ENCODE measurements at regions not wholly inside any gene's neighbourhood (a gene's known extent, or its start where the extent isn't known, plus 50 kb on each side); places are given as distances from the start of the nearest gene placed in this dataset.

DNA sequence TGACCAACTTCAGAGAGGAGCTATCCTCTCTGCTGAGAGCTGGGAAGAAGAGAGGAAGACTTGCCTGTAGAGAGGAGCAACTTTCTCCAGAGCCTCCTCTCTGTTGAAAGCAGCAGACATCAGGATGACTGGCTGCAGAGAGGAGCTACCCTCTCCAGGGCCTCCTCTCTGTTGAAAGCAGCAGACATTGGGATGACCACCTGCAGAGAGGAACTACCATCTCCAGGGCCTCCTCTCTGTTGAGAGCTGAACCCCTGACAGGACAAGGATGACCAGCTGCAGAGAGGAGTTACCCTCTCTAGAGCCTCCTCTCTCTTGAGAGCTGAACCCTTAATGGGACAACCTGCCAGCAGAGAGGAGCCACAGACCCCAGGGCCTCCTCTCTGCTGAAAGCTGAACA, 83.0 kb upstream of the GJB5 start:
- DNase-seq = no peak

DNA sequence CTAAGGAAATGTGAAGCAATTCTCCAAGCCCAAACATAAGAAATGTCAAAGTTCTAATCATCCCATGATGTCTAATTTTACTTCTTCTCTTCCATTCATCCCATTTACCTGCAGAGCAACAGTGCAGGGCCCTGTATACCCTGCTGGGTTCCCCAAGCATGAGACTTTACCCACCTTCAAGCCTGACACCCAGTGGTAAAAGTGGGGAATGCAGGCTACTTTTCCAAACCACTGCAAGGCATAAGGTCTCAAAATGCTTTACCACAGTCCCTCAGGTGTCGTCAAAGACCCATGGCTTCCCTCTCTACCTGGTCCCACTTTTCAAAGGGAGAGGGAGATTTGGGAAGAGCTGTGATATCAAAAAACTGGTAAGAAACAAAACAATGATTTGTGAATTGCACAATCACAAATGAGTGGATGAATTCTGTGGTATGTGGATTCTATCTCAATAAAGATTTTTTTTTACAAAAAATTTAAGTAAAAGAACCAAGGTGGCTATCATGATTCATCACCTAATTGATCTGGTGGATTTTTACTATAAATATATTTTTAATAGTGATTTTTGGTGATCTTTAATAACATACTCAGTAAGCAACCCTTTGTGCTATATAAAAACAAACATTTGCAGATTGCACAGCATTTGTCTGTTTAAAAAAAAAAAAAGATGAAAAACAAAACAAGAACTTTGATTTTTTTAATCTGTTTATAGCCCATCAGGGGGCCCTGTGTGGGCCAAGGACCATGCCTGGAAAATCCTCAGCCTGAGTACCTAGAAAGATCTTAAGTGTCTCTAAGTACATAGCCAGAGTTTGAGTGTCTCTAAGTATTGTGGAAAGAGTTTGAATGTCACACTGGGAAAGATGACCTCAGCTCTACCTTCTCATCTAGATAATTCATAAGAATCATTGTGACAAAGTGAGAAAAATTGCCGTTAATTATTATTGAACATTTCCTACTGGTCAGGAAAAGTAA, 73.1 kb upstream of the GJB5 start:
- DNase-seq = peak; percentile 38

DNA sequence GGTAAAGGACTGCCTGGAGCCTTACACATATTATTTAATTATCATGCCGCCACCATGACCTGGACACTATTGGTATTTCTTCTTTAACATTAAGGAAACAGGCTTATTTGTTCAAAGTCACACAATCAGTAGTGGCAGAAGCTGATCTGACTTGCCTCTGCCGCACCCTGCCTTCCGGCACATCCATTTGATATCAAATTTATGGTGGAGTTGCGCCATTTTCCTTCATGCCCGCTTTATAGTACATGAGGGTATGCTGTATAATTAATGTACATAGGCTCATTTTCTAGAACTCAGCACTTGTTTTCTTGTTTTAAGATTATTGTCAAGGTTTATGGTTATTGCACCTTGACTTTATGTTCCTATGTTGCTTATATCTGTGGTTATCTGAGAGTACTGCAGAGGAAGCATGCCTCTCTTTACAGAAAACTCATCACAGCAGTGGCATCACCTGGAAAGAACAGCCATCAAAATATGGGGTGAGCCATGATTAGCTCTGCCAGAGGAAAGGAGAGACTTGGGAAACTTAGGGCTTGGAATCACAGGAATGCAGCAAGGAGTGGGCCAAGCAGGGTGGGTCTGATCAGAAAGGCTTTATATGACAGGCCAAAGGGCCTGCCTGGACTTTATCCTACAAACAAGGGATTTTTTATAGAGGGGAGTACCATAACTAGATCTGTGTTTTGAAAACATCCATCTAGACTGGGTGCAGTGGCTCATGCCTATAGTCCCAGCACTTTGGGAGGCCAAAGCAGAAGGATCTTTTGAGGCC, 72.2 kb upstream of the GJB5 start:
- no peak for DNase-seq

DNA sequence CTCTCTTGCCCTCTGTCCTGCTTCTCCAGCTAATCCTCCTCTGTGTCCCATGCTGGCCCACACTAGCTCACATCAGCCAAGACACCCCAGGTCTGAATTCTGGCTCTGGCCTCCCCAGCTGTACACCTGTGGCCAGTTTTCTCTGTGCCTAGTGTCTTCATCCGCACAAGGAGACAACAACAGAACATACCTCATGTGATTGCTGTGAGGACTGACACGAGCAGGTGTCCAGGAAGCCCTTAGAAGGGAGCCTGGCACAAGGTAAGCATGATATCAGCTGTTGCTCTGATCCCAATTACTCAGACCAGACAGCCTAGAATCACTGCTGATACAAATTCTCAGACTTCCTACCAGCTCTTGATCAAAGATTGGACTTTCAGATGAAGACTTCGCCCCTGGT, 71.2 kb upstream of the GJB5 start:
- no peak for DNase-seq

DNA sequence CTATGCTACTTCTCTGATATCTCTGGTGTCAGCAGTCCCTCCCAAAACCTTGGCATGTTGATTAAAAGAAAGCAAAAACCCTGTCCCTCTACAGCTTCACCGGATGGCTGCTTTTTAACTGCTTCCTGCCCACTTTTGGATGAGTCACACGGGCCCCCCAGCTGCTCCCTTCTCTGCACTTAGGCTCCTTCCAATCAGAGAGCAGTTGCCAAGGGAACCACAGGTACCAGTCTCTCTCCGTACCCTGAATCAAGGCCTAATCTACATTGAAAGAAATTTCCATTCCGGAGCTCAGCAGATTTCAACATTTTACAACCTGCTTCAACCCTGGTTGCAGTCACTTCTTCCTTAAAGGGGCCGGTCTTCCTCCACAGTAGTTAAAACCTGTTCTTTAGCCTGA, 70.6 kb upstream of the GJB5 start:
- DNase-seq = peak; percentile 13

DNA sequence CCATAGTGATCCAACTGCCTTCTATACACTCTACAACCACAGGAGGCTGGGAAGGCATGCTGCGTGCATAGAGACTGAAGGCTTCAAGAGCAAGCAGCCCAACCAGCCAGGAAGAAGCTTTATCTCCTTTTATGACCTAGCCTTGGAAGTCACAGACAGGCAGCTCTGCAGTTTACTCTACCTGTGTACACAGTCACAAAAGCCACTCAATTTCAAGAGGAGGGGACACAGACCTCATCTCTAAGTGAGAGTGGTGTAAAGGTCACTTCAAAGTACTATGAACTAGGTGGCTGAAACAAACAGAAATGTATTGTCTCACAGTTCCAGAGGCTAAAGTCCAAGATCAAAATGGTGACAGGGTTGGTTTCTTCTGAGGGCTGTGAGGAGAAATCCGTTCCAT, 69.6 kb upstream of the GJB5 start:
- DNase-seq = no peak

DNA sequence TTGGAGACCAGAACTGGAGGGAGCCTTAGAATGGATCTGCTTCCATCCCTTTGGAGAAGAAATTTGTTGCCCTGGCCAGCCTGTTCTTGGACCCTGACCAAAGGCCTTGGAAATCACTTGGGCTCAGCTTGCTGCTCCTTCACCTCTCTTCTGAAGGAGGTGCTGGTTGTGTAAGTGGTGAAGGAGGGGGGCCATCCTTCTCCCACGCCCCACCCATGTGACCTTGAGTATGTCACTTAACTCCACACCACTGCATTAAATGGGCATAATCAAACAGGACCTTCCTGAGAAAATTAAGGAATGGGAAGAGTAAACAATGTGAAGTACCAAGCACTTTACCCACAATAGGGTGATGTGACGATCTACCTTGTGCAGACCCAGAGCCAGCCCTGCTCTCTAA, 68.3 kb upstream of the GJB5 start:
- no peak for DNase-seq

DNA sequence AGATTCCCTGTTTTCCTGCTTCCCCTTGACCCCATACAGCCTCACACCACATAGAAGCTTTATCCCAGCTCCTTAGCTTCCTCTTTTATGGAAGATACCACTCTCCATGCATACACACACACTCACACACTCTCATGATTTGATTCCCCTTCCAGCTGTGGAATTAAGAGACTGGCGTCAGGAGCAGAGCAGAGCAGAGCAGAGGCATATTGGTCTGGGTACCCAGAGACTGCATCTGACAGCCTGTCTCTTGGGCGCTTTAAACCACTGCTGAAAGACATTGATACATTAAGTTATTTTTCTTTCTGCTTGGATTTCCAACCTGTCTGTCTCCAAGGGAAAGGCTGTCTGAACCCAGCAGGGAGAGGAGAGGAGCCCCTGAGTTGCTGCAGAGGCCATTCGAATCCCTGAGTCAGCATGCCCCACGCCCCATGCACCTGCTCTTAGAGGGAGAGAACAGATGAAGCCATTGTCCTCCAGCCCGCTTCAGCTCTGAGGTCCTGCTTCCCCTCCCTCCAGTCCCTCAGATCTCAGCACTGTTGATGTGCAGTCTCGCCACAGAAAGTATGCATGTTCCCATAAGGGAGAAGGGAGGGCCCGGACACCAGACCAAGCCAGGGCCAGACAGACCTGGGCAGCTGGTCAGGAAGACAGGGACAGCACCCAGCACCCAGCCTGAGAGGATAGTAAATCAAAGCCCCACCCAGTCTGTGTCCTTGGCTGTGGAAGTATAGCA, 66.7 kb upstream of the GJB5 start:
- no peak for DNase-seq

DNA sequence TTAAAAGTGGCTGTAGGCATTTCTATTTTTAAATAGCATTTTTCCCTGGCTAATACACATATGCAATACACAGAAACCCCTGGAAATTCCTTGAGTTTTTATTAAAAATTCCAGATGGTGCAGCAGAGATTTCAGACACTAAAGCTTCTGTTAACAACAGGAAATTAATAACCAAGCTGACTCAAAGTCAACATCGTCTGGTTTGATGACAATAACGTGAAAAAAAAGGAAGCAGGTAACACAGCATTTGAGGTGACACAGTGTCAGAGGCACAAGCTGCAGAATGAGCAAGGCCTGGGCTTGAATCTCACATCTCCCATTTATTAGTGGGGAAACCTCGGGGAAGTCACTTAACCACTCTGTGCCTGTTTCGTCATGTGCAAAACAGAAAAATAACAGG, 64.6 kb upstream of the GJB5 start:
- no peak for DNase-seq

DNA sequence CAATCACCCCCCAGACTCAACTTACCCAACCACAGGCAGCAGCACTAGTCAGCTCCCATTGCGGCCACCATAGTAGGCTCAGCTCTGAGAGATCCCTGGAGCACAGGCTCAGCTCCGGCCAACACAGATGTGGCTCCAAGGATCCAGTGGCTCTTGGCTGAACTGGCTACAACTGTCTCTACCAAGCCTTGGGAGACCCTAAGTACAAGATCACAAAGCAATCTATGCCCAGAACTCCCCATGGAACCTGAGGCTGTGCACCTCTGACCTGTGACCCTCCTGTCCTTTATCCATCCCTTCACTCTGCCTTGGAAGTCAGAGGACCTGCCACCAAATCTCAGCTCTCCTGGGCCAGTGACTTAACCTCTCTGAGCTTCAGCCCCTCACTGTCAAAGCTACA, 61.8 kb upstream of the GJB5 start:
- no peak for DNase-seq

DNA sequence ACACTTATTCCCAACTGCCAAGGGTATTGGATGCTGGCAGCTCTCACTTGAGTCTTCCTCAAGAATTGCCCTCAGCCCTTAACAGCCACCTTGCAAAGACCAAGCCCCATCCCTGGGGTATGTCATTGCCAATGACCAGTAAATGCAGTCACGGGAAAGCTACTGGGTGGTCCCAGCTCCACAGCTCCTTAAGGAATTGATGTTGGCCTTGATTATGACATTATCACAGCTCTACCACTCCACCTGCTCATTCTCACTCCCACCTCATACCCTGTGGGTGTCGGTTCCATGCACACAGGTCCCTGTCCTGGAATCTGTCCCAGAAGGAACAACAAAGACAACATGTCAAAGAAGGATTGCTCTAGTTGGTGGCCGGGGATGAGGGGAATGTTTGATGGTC, 60.5 kb upstream of the GJB5 start:
- no peak for DNase-seq

DNA sequence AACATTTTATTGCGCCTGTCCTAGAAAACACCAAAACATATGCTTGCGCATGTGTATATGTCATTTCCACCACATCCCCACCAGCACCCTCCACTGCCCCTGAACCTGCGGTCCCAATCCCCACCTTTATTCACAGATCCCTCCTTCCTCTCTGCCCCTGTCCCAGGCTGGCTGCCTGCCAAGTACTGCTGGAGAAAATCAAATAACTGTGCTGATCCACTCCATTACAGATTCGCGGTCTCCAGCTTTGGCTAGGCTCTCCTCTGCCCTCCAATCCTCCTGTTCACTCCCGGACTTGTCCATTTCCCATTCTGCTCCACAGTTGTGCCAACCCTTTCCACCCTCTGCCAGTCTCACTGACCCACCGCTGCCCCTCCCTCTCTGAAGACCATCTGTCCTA, 59.3 kb upstream of the GJB5 start:
- DNase-seq = no peak

DNA sequence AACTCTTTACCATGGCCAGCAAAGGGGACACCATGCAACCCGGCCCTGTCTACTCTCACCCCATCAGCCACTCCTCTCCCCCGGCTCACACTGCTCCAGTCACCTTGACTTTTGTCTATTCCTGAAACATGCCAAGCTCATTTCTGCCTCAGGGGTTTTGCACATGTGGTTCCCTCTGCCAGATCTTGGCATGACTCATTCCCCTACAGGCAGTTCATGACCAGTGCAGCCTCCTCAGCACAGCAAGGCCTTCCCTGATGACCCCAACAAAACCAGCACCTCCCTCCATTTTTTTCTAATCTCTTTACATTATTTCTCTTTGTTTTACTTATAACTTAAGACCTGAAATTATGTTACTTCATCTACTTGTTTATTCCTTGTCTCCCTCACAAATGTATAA, 58.6 kb upstream of the GJB5 start:
- no peak for DNase-seq

DNA sequence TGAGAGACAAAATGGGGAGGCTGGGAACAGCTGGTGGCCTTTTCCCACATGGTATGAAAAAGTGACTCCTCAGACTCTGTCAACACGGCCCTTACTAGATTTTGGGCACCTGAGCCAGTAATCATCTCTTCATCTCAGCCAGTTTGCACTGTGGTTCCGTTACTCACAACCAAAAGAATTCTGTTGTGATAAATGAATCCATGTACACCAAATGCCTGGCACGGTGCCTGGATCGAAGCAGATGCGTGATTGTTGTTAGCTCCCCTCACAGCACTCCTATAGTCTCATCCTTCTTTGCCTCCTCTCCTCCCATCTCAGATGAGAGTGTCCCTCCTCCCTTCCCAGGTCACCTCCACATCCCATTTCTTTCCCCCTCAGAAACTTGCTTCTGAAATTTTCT, 57.9 kb upstream of the GJB5 start:
- DNase-seq = no peak

DNA sequence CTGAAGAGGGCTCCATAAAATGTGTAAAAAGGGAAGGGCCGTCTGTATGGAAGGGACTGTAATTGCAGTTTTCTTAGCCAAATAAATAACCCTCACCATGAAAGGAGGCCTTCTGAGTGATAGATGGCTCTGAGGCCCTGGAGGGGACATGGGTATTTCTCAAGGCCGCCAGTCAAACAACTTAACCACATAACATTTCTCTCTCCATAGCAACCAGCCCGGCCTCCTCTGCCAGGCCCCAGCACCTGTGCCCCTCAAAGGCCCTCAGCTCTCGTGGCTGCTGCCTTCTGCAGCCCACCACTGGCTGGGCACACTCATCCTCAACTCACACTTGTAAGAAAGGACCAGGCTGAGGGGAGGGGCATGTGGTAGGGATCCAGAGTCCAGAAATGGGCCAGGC, 57.0 kb upstream of the GJB5 start:
- no peak for DNase-seq

DNA sequence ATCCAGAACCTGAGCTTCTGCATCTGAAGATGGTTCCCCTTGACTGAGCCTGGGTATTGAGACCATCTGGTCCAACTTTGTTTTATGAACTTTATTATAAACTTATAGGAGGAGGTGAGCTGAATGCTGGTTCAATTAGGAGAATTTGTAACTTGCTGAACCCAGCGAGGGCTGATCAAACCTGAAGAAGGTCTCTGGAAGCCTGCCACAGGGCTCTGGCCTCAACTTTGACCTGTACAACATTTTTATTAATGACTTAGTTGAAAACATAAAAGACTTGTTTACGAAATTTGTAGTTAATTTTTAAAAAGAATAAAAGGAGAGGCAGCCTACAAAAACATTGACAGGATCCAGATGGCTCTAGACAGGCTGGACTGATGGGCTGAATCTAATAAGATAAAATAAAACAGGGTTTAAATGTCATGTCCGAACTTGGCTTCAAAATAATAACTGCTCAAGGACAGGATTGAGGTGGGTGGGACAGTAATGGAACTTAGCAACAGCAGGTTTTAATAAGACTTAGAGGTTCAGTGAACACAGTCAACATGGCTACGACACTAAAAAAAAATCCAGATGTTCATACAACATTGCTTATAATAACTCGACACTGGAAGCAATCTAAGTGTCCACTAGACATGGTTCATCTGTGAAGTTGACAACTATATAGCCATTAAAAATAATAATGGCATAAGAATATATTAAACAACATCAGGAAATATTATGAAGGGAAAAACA, 53.4 kb upstream of the GJB5 start:
- DNase-seq = no peak
